Motor neuron (in vitro differentiated cells): ENCODE measurements at regions not wholly inside any gene's neighbourhood (a gene's known extent, or its start where the extent isn't known, plus 50 kb on each side); places are given as distances from the start of the nearest gene placed in this dataset.

Experiments
- ATAC-seq, 8 experiments: fragments of 200-7000 bp; cut with Tn5 transposase; replicated peaks in 6 of 8; 2 replicates each; pipeline ENCODE4 v1.8.0; 2021; ENCODE audit warnings: mild to moderate bottlenecking in 8 of 8, moderate library complexity in 8 of 8
- H3K27ac ChIP-seq, 2 donors: fragments of 250-450 bp; sonication (Bioruptor Pico); 2 replicates each; pipeline ENCODE4 v1.9.0; 2021; ENCODE audit warnings: antibody characterized with exemption in 2 of 2, mild to moderate bottlenecking in 2 of 2, moderate library complexity in 1 of 2
- H3K4me1 ChIP-seq, 2 donors: fragments of 250-450 bp; sonication (Bioruptor Pico); replicated peaks in 1 of 2; 2 replicates each; pipeline ENCODE4 v1.6.1; 2021; ENCODE audit warnings: antibody characterized with exemption in 2 of 2, mild to moderate bottlenecking in 2 of 2, moderate library complexity in 1 of 2
- H3K4me3 ChIP-seq, 5 donors: fragments of 250-450 bp; sonication (Bioruptor Pico); 2 replicates each; pipeline ENCODE4 v1.9.0; 2021; ENCODE audit warnings: antibody characterized with exemption in 5 of 5, mild to moderate bottlenecking in 5 of 5, moderate library complexity in 4 of 5
- WGBS, 10 experiments: fragments of 450-650 bp; shearing (Covaris generic); methylation state at CpG; one replicate each; pipeline ENCODE4 v1.0.0; 2022; 5-methylcytosine and 5-hydroxymethylcytosine counted together
- in situ Hi-C, 9 experiments: fragments of 400-800 bp; cut with MboI; loops; one replicate each; pipeline ENCODE4 v1.15.0; 2021; ENCODE audit warnings: low sequenced_read_pairs in 9 of 9, low pct_unique_long_range_greater_than_20kb in 2 of 9; ENCODE audit not compliant: unreplicated experiment in 9 of 9

DNA sequence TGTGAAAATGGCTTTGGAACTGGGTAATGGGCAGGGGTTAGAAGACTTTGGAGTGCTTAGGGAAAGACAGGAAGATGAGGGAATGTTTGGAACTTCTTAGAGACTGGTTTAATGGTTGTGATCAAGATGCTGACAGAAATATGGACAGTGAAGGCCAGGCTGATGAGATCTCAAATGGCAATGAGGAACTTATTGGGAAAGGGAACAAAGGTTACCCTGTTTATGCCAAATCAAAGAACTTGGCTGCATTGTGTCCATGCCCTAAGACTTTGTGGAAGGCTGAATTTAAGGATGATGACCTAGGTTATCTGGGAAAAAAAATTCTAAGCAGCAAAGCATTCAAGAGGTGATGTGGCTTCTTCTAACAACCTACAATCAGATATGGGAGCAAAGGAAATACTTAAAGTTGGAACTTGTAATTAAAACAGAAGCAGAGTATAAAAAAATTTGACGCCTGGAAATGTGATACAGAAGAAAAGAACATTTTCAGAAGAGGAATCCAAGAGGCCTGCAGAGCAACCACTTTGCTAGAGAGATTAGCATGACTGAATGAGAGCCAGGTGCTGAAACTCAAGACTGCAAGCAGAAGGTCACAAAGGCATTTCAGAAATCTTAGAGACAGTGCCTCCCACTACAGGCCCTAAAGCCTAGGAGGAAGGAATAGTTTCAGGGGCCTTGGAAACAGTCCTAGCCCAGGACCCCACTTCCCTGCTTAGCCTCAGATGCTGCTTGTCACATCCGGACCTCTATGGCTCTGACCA lies 65.6 kb upstream of the FLRT2 start:
- no peak overlapping the region for H3K4me3 ChIP-seq
- H3K27ac ChIP-seq, result no peak overlapping the region
- no peak for ATAC-seq
- 0 to 100% (median 80%) methylated on average over 1 to 2 of the region's 2 CpGs; no CpG with 5 or more reads in 1 of the 10 experiments for WGBS, 10 experiments
- in situ Hi-C loops, result no loop called here
- no peaks in the 10 kb centered on the region for H3K4me1 ChIP-seq

- Histone ChIP-seq H3K4me1 (peaks cover 0 to 4% of the 10 kb centered on the region in 2 donors), H3K27ac (no peak overlapping the region), H3K4me3 (no peak overlapping the region)
- no peak for ATAC-seq
- in situ Hi-C loops, result no loop called here
- 29 to 95% (median 58%) methylated on average over 1 to 3 of the region's 3 CpGs for WGBS, 10 experiments
Observed at GRCh38 chr14:85466678-85467077, 63.3 kb upstream of the FLRT2 start.

GRCh38 chr14:85468816-85469215 lies 61.1 kb upstream of the FLRT2 start:
- Histone ChIP-seq H3K27ac (no peak overlapping the region), H3K4me3 (no peak overlapping the region), H3K4me1 (peaks cover 0 to 11% of the 10 kb centered on the region in 2 donors)
- 25 to 83% (median 53%) methylated on average over 1 to 2 of the region's 2 CpGs; no CpG with 5 or more reads in 4 of the 10 experiments for WGBS, 10 experiments
- ATAC-seq, result no peak
- in situ Hi-C loops, result no loop called here

DNA sequence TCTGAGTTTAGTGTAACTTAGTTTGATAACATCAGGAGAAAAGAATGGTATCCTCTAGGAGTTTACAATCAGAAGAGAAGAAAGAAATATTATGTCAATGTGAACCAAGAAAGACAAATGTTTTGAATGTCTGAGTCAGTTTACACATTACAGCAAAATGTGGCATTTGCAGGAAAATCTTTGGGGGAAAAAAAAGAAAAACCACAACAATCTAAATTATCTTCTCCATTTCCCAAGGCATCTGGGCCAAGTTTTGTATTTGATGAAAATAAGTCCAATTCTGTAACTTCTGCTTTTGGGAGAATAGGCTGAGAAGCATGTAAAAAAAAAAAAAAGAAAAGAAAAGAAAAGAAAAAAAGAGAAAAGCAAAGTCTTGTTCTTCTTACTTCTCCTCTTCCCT lies 58.8 kb upstream of the FLRT2 start:
- ATAC-seq, result no peak
- peaks cover 0 to 17% of the 10 kb centered on the region in 2 donors for H3K4me1 ChIP-seq
- H3K4me3 ChIP-seq, result no peak overlapping the region
- H3K27ac ChIP-seq, result no peak overlapping the region
- in situ Hi-C loops, result no loop called here

- Histone ChIP-seq H3K27ac (no peak overlapping the region), H3K4me3 (no peak overlapping the region), H3K4me1 (peaks cover 0 to 17% of the 10 kb centered on the region in 2 donors)
- peak in 7 of 8 experiments; percentile 39 to 84 (median 47) for ATAC-seq
- 15 to 94% (median 45%) methylated on average over 2 to 4 of the region's 4 CpGs; no CpG with 5 or more reads in 1 of the 10 experiments for WGBS, 10 experiments
- in situ Hi-C loops, result no loop called here
Observed at GRCh38 chr14:85471744-85472143, 58.2 kb upstream of the FLRT2 start.

DNA sequence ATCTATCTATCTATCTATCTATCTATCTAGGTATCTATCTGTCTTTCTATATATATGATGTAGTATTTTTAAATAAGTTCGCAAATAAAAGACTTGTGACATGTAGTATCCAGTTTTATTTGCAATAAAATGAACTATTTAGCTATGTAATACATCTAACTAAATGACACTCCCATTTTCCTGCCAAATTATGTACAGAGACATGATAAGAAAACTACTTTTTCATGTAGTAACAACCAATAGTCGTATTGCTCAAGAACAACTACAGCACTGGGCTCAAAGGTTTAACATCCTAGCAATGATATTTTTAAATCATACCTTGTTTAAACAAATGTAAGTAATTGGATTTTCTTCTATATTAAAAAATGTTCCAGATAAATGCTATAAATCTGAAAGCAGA lies 55.5 kb upstream of the FLRT2 start:
- in situ Hi-C loops, result no loop called here
- H3K4me1 ChIP-seq, result peaks cover 0 to 17% of the 10 kb centered on the region in 2 donors
- no peak overlapping the region for H3K27ac ChIP-seq
- 78 to 100% (median 100%) methylated on average over 1 to 2 of the region's 2 CpGs for WGBS, 10 experiments
- no peak overlapping the region for H3K4me3 ChIP-seq
- no peak for ATAC-seq

DNA sequence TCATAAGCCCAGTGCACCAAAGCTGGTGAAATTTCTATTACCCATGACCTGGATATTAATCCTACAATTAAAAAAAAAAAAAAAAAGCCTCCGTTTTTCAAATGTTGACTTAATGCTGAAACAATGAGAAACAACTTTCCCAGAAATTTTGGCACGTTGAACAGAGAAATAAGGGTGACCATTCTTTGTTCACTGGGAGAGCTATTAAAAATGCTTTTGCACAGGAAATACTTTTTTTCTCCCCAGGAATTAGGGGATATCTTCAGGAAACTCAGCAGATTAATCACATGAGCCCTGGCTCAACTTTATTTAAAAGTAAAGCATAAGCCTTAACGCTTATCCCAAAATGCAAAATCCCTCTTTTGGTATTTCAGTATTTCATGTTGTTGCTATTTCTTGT lies 54.8 kb upstream of the FLRT2 start:
- Histone ChIP-seq H3K27ac (no peak overlapping the region), H3K4me3 (no peak overlapping the region), H3K4me1 (peaks cover 0 to 17% of the 10 kb centered on the region in 2 donors)
- no peak for ATAC-seq
- in situ Hi-C loops, result no loop called here
- 21 to 93% (median 71%) methylated on average over 1 to 3 of the region's 3 CpGs; no CpG with 5 or more reads in 1 of the 10 experiments for WGBS, 10 experiments

DNA sequence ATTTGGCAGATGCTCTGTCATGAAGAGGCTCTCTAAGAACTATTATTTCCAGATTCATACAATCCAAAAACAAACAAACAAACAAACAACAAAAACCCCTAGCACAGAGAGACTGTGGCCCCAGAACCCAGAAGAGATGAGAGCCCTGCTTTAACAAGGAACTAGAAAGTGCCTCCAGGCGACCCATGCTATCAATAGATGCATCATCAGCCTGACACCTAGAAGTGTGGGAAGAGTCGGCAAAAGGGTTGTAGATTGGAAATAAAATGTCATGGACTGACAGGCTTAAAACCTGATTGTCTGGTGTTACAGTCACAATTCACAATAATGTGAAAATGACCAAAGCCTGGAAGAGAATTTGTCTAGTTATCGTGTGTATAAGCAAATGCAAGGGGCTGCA lies 50.6 kb upstream of the FLRT2 start:
- in situ Hi-C loops, result no loop called here
- Histone ChIP-seq H3K27ac (no peak overlapping the region), H3K4me1 (peaks cover 0 to 6% of the 10 kb centered on the region in 2 donors), H3K4me3 (no peak overlapping the region)
- WGBS, 10 experiments, result 60 to 100% (median 80%) methylated on average over 1 to 3 of the region's 3 CpGs; no CpG with 5 or more reads in 2 of the 10 experiments
- ATAC-seq, result no peak

DNA sequence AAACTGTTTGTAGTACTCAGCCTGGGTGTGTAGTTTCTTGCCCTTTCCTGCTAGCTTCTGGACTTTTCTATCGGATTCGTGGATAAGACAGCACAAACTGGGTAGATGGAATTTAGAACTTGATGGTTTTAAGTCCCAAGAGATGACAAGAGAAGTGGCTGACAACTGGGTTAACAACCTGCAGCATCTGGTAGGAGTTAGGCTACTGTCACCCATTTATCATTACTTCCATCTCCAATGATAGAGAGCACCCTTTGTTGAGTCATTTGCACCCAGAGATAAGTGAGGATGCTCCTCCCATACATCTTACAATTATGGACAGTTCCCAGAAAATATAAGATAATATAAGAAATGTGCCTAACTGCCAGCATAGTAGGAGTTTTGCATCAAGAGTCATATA lies 50.2 kb upstream of the FLRT2 start:
- Histone ChIP-seq H3K4me1 (peaks cover 0 to 4% of the 10 kb centered on the region in 2 donors), H3K27ac (no peak overlapping the region), H3K4me3 (no peak overlapping the region)
- 0 to 100% (median 83%) methylated on average over 2 of the region's 2 CpGs; no CpG with 5 or more reads in 5 of the 10 experiments for WGBS, 10 experiments
- peak in 1 of 8 experiments; percentile 32 for ATAC-seq
- in situ Hi-C loops, result no loop called here
